HPDE6-E6E7 (cell line): ENCODE measurements at regions not wholly inside any gene's neighbourhood (a gene's known extent, or its start where the extent isn't known, plus 50 kb on each side); places are given as distances from the start of the nearest gene placed in this dataset.
A peak's percentile ranks its signal among the peaks of the same experiment; 100 is the strongest.
"Not testable (repeated sequence)": the region's sequence is repeated elsewhere in the genome, so short reads cannot be mapped to it uniquely, and the experiment has no call there.

ENCODE experiments used
- DNase-seq: peaks from one replicate; pipeline ENCODE4 v3.0.0; 2011; ENCODE audit warnings: missing footprints; ENCODE audit errors: extremely low spot score

- no peak for DNase-seq
These were observed 208.4 kb upstream of the ADAMTS3 start for GRCh38 chr4:72777436-72777835.

- DNase-seq = no peak
These were observed 201.7 kb upstream of the ADAMTS3 start for GRCh38 chr4:72770708-72771107.

- DNase-seq = no peak
These were observed 199.3 kb upstream of the ADAMTS3 start for GRCh38 chr4:72768364-72768763.

GRCh38 chr4:72767618-72768302 is 198.7 kb upstream of the ADAMTS3 start:
- peak; percentile 2 for DNase-seq

- DNase-seq = not testable (repeated sequence)
These were observed 196.8 kb upstream of the ADAMTS3 start for GRCh38 chr4:72765788-72766187.

- DNase-seq = no peak
These were observed 192.5 kb upstream of the ADAMTS3 start for GRCh38 chr4:72761368-72762038.

GRCh38 chr4:72753414-72753813 is 184.4 kb upstream of the ADAMTS3 start:
- DNase-seq = not testable (repeated sequence)

GRCh38 chr4:72744103-72744725 is 175.2 kb upstream of the ADAMTS3 start:
- no peak for DNase-seq

GRCh38 chr4:72743078-72743477 is 174.1 kb upstream of the ADAMTS3 start:
- no peak for DNase-seq

GRCh38 chr4:72715299-72715698 is 146.3 kb upstream of the ADAMTS3 start:
- DNase-seq = no peak

- DNase-seq = no peak
These were observed 145.7 kb upstream of the ADAMTS3 start for GRCh38 chr4:72714482-72715279.

- no peak for DNase-seq
These were observed 144.0 kb upstream of the ADAMTS3 start for GRCh38 chr4:72712997-72713396.

GRCh38 chr4:72709475-72709874 is 140.5 kb upstream of the ADAMTS3 start:
- DNase-seq = no peak

GRCh38 chr4:72706684-72707083 is 137.7 kb upstream of the ADAMTS3 start:
- no peak for DNase-seq

- DNase-seq = not testable (repeated sequence)
These were observed 136.1 kb upstream of the ADAMTS3 start for GRCh38 chr4:72704925-72705640.

GRCh38 chr4:72702948-72703347 is 133.9 kb upstream of the ADAMTS3 start:
- no peak for DNase-seq

GRCh38 chr4:72701987-72702819 is 133.2 kb upstream of the ADAMTS3 start:
- DNase-seq = peak; percentile 13

- no peak for DNase-seq
These were observed 121.8 kb upstream of the ADAMTS3 start for GRCh38 chr4:72690771-72691170.

- no peak for DNase-seq
These were observed 120.9 kb upstream of the ADAMTS3 start for GRCh38 chr4:72689923-72690322.

GRCh38 chr4:72686390-72686789 is 117.4 kb upstream of the ADAMTS3 start:
- DNase-seq = not testable (repeated sequence)

- DNase-seq = no peak
These were observed 110.6 kb upstream of the ADAMTS3 start for GRCh38 chr4:72679666-72680065.
